ENCODE measurements at regions not wholly inside any gene's neighbourhood (a gene's known extent, or its start where the extent isn't known, plus 50 kb on each side); places are given as distances from the start of the nearest gene placed in this dataset.

GRCh38 chr2:42928161-42928691 lies 135.8 kb upstream of the HAAO start:
- TF ChIP-seq, protein P1, sequence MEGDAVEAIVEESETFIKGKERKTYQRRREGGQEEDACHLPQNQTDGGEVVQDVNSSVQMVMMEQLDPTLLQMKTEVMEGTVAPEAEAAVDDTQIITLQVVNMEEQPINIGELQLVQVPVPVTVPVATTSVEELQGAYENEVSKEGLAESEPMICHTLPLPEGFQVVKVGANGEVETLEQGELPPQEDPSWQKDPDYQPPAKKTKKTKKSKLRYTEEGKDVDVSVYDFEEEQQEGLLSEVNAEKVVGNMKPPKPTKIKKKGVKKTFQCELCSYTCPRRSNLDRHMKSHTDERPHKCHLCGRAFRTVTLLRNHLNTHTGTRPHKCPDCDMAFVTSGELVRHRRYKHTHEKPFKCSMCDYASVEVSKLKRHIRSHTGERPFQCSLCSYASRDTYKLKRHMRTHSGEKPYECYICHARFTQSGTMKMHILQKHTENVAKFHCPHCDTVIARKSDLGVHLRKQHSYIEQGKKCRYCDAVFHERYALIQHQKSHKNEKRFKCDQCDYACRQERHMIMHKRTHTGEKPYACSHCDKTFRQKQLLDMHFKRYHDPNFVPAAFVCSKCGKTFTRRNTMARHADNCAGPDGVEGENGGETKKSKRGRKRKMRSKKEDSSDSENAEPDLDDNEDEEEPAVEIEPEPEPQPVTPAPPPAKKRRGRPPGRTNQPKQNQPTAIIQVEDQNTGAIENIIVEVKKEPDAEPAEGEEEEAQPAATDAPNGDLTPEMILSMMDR (IDR thresholded peaks at IDR 0.05; ENCODE audit: poor library complexity), result no peak
- no peak for TF ChIP-seq EZH2 (IDR thresholded peaks at IDR 0.05; ENCODE audit: borderline replicate concordance)
- TF ChIP-seq EZH2phosphoT487 (IDR thresholded peaks at IDR 0.05; ENCODE audit: low read depth, severe bottlenecking, unreplicated experiment), result no peak
